Esophagus mucosa (tissue), 1 donor: ENCODE measurements at regions not wholly inside any gene's neighbourhood (a gene's known extent, or its start where the extent isn't known, plus 50 kb on each side); places are given as distances from the start of the nearest gene placed in this dataset.

ENCODE experiments used
- ATAC-seq: fragments of 200-7000 bp; cut with Tn5 transposase; one replicate; pipeline ENCODE4 v1.9.1; 2020
- donor health status: DM: yes; HTN: yes; CAD: no.

DNA sequence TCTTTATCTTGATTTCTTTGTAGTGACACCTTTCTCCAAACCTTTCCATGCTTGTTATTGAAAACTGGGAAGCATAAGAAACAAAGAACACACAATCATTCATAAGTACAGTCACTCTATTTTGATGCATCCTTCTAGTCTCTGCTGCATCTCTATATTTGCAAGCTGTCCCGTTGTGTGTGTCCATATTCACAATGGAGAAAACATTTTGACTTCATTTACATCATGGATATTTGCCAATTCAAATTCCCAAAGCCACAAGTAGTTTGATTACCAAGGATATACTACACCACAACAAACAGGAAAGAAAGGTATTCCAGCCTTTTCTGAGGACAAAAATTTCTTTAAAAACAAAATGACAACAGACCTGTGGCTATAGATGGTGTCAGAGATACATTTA is 673.8 kb downstream of the STIM2 start:
- no peak for ATAC-seq

DNA sequence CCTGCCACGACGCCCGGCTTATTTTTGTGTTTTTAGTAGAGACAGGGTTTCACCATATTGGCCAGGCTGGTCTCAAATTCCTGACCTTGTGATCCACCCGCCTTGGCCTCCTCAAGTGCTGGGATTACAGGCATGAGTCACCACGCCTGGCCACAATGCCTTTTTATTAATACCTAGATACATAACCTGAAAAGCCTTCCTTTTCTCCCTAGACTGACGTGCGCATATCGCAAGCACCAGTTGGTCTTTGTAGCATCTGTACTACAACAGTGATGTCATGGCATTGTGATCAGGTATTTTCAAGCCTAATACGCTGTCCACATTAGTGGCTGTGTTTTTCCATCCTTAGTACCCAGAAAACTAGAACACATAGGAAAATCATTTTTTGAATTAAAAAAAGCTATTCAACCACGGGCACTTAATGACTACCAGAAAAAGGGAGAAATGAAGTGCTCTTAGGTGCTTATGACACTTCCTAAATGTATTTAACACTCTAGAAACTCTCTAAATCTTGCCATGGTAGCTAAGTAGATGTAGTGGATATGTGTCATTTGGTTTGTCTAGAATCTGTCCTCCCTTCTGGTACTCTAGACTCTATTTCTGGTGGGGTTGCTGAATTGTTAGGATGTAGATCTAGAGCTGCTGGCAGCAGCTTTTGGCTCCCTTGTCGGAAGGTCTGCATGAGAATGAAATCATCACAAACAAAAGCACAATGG is 707.8 kb downstream of the STIM2 start:
- ATAC-seq: no peak

DNA sequence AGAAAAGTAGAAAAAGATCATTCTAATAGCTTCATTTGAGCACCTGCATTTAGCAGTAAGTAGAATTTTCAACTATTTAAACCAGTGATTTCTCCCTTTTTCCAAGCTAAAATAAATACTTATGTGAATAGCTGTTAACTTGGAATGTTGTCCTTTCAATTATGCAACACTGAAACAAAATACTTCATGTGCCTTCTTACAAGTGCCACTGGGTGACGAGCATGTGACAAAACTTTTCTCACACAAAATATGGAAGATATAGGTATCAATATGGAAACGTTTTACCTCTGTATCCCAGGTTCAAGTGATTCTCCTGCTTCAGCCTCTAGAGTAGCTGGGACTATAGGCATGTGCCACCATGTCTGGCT is 708.3 kb downstream of the STIM2 start:
- no peak for ATAC-seq

DNA sequence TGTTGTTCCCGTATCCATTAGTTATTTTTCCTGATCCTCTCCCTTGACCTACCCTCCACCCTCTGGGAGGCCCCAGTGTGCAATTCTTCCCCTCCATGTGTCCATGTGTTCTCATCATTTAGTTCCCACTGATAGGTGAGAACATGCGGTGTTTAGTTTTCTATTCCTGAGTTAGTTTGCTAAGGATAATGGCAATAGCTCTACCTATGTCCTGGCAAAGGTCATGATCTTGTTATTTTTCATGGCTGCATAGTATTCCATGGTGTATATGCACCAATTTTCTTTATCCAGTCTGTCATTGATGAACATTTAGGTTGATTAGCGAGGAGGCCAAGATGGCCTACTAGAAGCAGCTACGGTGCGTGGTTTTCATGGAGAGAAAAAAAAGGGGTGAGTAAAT is 714.1 kb downstream of the STIM2 start:
- ATAC-seq: no peak

DNA sequence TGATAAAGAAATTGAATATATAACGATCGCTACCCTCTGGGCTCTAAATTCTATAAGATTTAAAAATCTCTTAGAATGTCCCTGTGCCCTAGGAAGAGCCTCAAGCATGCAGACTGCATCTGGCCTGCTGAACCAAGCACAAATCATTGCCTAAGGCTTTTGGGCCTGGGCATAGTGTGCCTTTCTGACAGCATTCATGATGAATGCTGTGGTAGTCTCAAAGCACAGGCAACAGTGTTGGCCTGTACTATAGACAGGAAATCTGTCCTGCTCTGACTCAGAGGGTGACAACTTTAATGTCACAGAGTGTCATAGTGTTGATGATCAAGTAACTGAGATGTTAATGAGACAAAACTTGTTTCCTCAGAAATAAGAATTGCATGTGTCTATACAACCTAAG is 717.3 kb downstream of the STIM2 start:
- no peak for ATAC-seq

DNA sequence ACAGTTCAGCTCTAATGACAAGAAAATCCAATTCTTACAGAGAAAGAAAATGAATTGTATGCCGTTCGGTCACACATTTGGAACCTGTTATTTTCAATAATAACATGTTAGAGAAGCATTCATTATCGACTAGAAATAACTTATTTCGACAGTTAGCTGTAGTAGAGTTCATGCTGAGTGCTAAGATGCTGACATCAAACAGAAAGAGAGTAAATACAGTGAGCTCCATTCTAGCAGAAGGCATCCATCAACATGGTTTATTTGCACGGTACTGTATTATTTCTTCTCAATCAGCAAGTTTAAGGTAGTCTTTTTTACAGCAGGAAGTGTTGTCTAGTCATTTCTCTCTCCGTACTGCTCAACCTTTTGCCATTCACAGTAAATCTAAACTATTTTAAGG is 732.1 kb downstream of the STIM2 start:
- ATAC-seq: no peak

DNA sequence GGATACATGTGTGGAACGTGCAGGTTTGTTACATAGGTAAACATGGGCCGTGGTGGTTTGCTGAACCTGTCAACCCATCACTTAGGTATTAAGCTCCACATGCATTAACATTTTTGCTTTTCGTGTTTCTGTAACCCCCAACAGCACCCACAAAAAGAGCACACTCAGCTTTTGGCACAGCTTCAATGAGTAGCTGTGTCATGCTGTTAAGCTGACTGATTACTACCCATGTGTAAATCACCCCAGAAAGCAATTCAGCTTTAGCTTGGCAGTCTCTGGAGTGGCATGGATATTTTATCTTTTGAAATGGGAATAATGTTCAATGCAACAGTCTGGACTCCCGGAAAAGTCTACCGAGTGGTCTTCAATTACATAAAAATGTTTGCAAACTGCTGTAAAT is 734.3 kb downstream of the STIM2 start:
- ATAC-seq: no peak

DNA sequence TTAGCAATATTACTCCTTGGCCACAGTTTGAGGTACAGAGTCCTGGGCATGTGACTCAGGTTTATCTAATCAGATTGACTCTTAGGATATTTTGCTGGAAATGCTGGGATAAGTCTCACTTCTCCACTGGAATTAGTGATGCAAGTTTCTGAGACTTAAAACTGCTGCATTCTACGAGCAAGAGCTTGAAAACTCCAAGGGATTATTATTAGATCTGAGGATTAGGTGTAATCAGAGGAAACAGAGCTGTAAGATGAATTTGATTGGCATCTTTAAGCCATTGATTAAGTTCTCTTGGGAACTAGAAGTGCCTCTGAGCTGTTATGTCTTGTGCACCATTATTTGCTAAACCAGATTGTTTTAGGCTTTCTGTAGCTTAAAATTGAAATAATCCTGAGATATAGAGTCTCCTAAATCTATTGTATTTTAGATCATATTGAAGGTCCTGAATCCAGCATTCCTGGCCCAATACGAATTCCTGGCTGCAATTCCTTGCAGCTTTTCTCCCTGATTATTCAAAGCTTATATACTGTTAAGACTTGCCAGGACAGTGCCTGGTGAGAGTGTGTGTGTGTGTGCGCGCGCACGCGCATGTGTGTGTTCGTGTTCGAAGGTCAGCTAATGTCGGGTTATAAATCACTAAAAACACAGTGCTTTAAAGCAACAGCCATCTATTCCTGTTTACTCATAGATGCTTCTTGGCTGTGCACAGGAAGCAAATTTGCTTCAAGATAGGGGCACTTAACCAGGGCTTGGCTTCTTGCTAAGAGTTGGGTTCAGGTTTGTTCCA is 735.1 kb downstream of the STIM2 start:
- ATAC-seq: no peak

DNA sequence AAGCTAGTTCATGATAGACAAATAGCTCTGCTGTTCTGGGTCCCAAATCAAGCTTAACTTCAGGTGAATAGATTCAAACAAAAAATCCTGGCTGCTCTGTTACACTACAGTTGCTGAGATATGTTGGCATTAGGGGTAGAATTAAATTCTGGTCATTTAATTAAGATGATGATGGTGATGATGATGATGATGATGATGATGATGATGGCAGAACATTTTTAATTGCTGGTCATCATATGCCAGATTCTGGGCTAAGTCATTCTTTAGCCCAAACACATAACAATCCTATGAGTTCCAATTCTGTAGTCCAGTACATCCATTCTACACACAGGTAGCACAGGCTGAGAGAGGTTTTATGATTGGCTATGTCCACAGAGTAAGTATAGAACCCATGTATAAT is 741.5 kb downstream of the STIM2 start:
- ATAC-seq: no peak

DNA sequence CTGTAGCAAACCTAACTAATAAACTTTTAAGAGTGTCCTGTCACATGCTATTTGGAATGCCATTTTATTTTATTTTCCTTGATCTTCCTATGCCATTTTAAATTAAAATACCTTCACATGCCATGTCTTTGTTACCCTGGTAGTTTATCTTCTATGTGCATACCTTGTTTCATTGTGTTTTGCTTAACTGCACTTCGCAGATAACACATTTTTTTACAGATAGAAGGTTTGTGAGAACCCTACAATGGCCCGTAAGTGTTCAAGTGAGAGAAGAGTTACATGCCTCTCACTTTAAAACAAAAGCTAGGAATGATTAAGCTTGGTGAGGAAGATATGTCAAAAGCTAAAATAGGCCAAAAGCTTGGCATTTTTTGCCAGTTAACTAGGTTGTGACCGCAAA is 744.1 kb downstream of the STIM2 start:
- ATAC-seq: no peak

DNA sequence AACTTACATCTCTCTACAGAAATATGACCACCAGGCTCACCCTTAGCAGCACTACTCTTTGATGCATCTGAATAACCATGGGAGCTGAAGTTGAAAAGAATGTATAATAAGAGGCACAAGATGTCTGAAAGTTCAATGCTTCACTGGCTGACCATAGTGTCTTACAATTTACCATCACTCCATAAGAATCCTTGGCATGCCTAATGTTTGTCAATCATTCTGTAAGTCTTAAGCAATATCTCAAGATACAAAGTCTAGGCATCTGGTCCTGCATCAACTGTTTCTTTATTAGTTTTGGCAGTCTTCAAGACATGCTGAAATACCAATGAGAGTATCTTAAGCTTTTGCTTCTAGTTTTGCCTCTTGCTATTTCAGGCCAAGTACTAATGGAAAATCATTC is 755.5 kb downstream of the STIM2 start:
- no peak for ATAC-seq

DNA sequence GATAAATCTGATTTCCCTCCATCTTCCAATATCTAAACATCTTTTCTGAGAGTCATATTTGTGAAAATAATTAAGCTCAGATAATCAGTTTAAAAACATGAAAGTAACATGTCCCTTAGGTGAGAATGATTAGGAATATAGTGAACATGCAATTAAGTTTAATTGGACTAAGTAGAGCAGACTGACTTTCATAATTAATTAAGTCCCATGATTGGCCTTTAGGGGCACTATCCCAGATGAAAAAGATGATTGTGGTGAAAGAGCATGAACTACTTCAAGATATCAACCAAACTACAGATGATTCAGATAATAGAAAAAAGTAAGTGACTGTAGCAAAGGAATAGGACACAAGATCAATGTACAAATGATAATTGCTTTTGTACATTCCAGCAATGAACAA is 758.8 kb downstream of the STIM2 start:
- no peak for ATAC-seq

DNA sequence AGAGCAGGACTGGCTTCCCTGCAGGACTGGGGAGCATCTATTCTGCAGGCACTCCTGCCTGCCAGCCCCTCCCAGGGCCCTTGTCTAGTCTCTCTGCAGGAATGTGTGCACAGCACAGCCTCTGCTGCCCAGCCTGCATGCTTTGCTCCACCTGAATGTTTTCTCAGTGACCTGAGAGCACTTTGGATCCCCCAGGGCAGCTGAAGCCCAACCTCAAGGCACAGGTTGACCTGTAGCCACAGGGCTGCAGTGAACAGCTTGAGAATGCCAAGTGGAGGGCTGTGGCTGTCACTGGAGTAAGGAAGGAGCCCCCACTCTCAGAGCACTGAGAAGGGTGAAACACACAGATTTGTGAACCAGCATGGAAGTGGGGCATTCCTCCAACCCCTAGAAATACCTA is 760.2 kb downstream of the STIM2 start:
- ATAC-seq: no peak

DNA sequence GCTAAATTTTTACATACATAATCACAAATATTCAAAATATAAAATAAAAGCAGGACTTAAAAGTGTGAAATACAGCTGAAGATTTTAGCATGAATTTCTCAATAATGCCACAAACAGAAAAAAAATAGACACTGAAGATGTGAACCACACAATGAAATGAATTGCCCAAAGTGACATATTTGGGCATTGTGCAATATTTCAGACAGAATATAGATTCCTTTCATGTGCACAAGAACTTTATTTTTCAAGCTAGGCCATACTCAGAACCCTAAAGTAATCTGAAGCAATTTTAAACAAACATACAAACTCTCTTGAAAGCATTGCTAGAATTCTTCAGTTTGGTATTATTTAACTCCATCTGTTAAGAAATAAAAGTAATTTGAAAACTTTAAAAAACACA is 764.1 kb downstream of the STIM2 start:
- no peak for ATAC-seq

DNA sequence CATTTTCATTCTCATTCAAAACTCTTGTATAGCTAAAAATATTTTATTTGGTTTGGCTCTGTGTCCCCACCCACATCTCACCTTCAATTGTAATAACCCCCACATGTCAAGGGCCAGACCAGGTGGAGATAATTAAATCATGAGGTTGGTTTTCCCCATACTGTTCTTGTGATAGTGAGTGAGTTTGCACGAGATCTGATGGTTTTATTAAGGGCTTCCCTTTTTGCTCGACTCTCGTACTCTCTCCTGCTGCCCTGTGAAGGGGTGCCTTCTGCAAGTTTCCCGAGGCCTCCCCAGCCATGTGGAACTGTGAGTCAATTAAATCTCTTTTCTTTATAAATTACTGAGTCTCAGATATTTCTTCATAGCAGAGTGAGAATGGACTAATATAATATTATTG is 768.0 kb downstream of the STIM2 start:
- no peak for ATAC-seq

DNA sequence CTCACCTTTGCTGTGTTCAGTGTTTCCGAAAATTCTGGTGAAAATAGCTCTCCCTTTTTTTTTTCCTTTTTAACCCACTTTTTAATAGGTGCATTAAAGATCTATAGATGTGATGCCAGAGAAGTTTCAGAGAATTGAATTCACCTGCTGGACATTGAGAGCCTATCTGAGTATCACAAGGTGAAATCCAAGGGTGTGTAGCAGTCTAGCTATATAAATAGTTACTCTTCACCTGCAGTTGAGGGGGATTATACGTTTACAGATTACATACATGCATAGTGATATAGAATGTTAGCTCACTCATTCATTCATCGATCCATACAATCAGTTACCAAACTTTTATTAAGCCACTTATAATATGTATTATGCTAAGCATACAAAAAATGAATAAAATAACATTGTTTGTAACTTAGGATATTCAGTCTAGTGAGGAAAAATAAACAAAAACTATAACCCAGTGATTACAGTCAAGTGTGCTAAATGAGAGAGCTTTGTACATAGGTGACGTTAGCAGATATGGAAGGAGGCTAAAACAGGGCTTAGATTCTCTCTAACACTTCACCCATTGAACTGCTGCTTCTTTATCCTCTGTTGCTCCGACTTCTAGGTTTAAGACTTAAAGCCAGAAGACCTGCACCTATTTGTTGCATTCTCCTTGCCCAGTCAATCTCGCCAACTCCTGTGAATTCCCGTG is 769.0 kb downstream of the STIM2 start:
- ATAC-seq: no peak

DNA sequence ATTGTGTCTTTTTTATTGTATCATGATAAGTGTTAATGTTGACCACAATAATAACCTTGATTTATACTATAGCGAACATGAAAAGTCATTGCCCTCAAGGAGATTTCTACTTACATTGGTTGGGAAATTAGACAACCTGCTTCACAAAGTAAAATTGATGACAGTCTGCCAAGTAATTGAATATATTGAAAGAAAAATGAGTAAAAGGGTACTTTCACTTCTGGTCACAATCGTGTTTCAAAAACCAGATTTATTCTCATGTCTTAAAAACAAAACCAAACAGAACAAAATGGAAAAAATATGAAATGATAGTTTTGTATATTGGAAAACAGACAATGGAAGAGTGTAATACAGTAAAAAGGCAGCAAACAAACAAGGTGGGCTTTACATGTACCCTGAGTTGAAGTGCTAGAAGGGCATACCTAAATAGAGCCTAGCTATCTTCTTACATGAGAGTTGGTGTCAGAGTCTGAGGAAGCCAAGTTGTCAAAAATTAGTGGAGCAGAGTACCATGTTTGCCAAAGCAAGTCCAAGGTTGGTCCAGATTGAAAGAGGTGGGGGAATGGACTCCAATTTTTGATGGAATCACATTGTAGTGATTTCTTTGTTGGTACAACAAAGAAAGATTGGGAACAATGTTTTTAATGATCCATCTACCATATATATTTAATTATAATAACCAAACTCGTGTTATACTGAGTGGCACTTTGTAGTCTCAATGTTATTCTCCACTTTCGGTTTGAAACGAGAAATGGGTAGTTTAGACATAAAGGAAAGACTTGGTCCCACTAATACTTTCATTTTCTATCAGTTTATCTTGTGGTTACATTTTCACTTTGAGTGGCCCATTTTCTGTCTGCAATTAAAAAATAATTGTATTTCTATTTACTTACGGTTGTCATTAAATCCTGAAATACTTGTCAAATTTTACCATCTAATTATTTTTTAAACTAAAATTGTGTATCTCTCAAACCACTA is 775.6 kb downstream of the STIM2 start:
- ATAC-seq: no peak

DNA sequence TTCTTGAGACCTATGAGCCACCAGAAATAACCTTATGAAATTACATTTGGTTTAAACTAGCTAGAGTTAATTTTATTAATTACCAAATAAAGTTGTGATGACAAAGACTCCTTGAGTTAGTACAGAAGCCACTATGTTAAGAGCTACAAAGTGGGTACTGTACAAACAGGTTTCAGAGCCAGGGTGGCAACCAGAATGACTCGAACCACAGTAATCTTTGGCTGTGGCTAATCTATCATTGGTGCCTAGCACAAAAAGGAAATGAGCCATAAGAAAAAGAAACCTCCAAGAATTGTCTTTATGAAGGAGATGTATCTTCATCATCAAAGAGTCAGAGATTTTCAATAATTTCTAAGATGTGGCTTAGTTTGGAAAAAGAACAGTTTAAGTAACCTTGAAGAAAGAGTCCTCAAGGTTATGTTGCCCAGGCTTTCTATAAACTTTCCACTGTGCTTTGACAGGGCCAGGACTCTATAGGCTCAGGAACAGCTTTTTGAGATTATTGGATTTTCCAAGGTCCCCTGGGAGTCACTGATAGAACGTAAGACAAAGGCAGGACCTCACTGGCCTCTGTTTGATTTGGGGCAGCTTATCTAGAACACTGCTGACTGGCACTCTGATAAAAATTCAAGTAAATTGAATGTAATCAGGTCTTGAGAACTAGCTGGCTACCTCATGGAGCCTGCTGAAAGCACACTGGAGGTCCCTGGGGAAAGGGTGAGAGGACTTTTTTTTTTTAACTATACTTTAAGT is 777.7 kb downstream of the STIM2 start:
- no peak for ATAC-seq

DNA sequence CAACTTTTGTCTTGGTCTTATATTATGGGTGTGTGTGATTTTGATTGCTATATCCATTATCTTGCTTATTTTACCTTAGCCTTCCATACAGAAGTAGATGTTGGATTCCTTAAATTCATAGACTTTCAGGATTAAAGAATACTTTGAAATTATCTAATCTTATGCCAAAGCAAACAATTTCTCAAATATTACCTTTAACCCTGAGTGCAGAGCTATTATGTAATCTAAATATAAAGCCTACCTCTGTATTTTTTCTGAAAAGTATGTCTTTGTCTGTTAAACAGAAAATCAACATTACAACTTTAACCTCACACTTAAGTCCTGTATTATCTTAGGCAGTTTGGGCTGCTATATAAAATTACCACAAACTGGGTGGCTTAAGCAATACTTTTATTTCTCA is 782.5 kb downstream of the STIM2 start:
- ATAC-seq: no peak

DNA sequence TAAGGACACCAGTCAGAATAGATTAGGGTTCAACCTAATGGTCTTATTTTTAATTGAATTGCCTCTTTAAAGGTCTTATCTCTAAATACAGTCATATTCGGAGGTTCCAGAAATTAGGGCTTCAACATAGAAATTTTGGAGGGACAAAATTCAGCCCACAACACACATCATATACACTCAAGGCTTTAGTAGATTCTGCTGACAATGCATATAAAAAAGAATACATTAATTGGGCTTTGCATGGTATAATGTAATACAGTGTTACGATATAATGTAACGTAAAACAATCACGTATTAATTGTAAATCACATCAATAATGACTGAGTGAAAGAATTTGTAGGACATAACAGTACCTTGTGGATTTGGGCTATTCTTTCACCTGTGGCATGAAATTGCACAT is 787.8 kb downstream of the STIM2 start:
- no peak for ATAC-seq

DNA sequence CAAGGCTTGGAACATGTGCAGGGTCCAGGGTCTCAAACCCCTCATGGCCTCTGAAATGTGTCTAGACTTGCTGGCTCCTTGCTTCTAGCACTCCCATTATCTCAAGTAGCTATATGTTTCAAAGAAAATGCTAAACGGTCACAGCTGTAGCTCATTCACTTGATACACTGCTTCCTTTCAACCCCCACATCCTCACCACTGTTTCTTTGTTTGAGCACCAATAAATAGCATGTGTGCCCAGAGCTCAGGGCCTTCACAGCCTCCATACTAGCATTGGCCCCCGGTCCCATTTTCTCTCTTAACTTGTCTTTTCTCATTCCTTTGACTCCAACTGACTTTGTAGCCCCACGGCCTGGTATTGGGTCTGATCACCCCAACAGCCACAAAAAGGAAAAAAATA is 801.8 kb downstream of the STIM2 start:
- no peak for ATAC-seq

DNA sequence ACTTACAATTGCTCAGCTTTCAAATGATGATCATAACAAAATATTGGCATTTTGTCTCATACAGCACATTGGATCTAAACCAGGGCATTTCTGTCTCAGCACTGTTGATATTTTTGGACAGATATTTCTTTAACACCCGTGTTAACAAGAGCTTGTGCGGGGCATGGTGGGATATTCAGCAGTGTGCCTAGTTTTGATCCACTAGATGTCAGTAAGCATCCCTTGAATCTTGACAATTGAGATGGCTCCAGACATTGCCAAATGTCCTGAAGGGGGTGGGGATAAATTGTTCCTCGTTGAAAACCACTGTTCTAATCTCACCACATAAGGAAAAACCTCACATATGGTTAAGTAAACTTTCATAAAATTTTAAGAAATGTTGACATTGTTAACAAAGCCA is 806.3 kb downstream of the STIM2 start:
- ATAC-seq: no peak
